GM19395 (cell line): ENCODE measurements at regions not wholly inside any gene's neighbourhood (a gene's known extent, or its start where the extent isn't known, plus 50 kb on each side); places are given as distances from the start of the nearest gene placed in this dataset.
"Not testable (repeated sequence)": the region's sequence is repeated elsewhere in the genome, so short reads cannot be mapped to it uniquely, and the experiment has no call there.

Source experiments
- ATAC-seq: cut with Tn5 transposase; IDR thresholded peaks from one replicate; pipeline ENCODE4 v1.9.1; 2021; ENCODE audit warnings: mild to moderate bottlenecking, moderate library complexity; ENCODE audit not compliant: unreplicated experiment

- no peak for ATAC-seq
Observed at GRCh38 chrX:912677-913076, 282.1 kb downstream of the SHOX start.

DNA sequence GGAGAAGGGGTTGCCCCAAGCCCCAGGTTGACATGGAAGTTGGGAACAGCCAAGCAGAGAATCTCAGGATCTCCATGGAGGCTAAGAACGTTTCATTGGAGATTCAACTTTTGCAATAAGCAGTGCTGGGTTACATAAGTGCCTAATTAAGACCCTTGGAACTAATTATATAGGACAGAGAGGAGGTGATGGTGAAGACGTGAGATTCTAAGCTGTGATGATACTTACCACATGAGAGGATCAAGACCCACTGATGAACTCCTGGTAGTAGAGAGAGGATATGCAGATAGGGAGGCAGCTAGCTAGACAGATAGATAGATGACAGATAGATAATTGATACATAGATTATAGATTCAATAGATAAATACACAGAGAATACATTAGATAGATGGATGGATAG lies 278.5 kb downstream of the SHOX start:
- ATAC-seq: not testable (repeated sequence)

GRCh38 chrX:906586-906985 lies 276.0 kb downstream of the SHOX start:
- ATAC-seq: no peak

DNA sequence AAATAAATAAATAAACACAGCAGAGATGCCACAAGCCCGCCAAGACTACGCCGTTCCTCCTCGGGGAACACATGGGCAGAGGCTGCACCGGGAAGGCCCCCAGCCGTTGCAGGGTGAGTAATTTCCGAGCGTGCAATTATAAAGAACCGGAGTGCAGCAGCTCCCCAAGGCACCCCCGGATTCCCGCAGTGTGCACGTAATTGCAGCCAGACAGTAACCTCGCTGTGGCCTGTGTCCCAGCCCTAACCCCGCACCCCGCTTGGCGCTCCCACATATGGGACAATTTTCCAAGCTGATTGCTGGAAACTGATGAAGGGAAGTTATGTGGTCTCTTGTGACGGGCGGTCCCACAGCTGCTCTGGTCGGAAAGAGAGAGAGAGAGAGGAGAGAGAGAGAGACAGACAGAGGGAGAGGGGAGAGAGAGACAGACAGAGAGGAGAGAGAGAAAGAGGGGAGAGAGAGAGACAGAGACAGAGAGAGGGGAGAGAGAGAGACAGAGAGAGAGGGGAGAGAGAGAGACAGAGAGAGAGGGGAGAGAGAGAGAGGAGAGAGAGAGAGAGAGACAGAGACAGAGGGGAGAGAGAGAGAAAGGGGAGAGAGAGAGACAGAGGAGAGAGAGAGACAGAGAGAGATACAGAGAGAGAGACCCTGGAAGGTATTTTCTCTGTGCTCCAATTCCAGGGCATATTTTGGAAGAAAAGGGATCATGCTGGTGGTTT lies 275.4 kb downstream of the SHOX start:
- no peak for ATAC-seq

DNA sequence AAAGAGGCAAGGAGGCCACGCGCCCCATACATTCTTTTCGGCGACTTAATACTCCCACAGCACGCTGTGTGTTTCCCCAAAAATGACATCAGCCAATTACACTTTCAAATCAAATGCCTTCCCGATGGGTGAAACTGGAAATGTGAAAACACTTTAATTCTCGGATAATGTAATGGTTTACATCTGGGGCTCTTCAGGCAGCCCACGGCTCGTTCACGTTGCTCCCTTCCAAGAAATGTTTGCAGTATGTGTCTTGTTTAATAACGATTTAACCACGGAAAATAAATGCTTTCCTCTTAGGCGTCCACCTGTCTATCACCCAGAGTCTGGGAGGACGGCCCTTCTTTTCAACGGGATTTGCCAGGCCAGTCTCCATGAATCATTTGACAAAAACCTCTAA lies 272.5 kb downstream of the SHOX start:
- no peak for ATAC-seq

DNA sequence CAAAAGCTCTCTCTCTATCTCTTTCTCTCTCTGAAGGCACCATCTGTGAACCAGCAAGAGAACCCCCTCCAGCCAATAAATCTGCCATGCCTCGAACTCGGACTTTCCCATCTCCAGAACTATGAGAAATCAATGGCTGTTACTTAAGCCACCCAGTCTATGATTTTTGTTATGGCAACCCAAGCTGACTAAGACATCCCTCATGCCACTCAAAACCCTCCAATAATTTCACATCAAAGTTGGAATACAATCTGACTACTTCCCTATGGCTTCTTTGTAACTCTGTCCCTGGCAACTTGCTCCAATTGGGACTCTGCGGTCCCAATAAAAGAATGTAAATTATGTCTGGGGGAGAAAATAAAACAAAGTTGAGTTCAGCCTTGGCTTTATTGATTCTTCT lies 265.7 kb downstream of the SHOX start:
- ATAC-seq: no peak

- ATAC-seq: no peak
Observed at GRCh38 chrX:889966-890651, 259.5 kb downstream of the SHOX start.

GRCh38 chrX:887724-888123 lies 257.1 kb downstream of the SHOX start:
- not testable (repeated sequence) for ATAC-seq

DNA sequence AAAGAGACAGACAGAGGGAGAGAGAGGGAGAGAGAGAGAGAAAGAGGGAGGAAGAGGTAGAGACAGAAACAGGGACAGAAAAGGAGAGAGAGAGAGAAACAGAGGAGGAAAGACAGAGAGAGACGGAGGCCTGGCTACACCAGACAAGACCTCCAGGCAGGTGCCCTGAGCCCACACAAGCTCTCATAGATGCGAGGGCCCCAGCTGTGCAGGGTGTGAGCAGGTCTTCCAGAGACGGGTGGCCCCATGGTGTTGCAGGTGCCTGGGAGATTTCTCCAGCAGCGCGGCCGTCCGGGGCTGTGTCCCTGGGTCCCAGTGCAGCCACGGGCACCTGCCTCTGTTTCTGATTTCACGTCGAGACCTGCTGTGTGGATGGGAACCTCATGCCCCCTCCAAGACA lies 253.0 kb downstream of the SHOX start:
- ATAC-seq: no peak

DNA sequence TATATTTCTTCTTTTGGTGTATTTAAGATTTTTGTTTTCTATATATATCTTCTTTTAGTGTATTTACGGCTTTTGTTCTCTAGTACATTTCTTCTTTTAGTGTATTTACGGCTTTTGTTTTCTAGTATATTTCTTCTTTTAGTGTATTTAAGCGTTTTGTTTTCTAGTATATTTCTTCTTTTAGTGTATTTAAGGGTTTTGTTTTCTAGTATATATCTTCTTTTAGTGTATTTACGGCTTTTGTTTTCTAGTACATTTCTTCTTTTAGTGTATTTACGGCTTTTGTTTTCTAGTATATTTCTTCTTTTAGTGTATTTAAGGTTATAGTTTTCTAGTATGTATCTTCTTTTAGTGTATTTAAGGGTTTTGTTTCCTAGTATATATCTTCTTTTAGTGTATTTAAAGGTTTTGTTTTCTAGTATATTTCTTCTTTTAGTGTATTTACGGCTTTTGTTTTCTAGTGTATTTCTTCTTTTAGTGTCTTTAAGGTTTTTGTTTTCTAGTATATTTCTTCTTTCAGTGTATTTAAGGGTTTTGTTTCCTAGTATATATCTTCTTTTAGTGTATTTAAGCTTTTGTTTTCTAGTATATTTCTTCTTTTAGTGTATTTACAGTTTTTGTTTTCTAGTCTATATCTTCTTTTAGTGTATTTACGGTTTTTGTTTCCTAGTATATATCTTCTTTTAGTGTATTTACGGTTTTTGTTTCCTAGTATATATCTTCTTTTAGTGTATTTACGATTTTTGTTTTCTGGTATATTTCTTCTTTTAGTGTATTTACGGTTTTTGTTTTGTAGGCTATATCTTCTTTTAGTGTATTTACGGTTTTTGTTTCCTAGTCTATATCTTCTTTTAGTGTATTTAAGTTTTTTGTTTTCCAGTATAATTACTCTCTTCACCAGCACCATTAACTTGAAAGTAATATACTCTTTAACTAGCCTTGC lies 249.4 kb downstream of the SHOX start:
- not testable (repeated sequence) for ATAC-seq

- ATAC-seq: no peak
Observed at GRCh38 chrX:874061-874460, 243.5 kb downstream of the SHOX start.

GRCh38 chrX:873016-873415 lies 242.4 kb downstream of the SHOX start:
- ATAC-seq: no peak

GRCh38 chrX:872090-872489 lies 241.5 kb downstream of the SHOX start:
- no peak for ATAC-seq

DNA sequence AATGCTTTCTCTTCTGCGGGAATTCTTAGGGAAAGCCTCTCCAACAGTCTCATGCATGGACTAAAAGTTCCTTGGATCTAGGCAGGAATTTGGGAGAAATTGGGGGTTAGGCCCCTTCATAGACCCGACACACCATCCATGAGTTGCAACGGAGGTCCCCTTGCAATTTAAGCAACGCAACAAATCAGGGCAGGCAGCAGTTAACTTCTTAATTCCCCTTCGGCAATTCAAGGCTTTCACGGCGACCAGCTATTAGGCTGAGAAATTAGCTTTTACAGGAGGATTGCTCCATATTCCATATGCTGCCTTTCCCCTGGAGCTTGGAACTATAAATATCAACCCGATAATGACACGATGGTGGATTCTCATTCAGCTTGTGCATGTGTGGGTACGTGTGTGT lies 241.0 kb downstream of the SHOX start:
- no peak for ATAC-seq

GRCh38 chrX:867966-868647 lies 237.5 kb downstream of the SHOX start:
- ATAC-seq: no peak

DNA sequence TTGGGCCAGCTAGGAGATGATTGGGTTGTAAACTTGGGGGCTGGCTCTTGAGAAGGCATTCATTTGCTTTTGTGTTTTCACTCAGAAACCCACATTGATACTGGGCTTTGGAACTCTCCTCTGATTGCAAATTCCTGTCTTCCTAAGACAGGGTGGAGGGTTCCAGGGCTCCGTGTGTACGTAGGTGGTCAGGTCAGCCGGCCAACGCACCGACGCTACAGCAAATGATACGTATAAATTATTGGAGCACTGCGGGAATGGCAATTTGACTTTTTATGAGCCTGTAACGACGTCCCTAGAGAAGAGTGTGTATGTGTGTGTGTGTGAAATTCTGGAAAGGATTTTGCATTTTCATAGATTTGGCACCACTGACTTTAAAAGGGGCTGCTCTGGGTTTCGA lies 236.9 kb downstream of the SHOX start:
- ATAC-seq: no peak

GRCh38 chrX:866441-866990 lies 235.9 kb downstream of the SHOX start:
- ATAC-seq: no peak

DNA sequence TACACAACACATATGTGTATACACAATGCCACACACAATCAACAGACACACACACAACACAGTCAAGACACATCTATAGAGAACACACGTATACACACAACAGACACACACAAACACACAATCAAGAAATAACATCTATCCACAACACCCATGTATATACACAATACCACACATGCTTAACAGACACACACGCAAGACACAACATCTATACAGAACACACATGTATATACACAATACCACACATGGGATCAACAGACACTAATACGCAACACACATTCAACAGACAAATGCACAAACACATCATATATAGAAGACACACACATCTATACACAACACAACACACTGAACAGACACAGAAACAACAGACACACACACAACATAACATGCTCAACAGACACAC lies 234.8 kb downstream of the SHOX start:
- ATAC-seq: no peak

DNA sequence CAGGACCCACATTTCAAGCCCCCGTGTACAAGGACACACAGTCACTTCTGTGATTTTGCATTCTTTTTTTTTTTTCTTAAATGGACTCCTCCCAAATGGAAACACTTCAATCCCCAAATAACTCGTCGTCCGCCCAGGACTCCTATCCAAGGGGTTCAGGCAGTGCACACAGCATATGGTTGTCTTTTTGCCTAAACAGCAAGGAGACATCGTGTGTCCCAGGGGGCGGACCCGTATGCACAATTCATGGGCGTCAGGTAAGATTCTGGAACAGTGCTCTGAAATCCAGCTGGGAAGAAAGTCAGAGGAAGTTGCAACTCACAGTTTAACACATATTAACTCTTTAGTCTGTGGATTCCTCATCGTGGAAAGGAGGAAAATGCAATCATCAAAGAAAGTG lies 231.3 kb downstream of the SHOX start:
- ATAC-seq: no peak

GRCh38 chrX:861340-861890 lies 230.8 kb downstream of the SHOX start:
- no peak for ATAC-seq
